Stimulated activated naive B cell treated with anti-CD40 and anti-IgM and Interleukin-4, amounts not matched to agents 10 μg/mL and 1 μg/mL and 100 μg/mL, for 72 hours (primary cell): ENCODE measurements at regions not wholly inside any gene's neighbourhood (a gene's known extent, or its start where the extent isn't known, plus 50 kb on each side); places are given as distances from the start of the nearest gene placed in this dataset.

Experiments
- ATAC-seq, 2 donors: fragments of 150-1000 bp; cut with Tn5 transposase; replicated peaks; 2 replicates each; pipeline ENCODE4 v1.10.0; 2021; ENCODE audit warnings: moderate library complexity in 1 of 2
- DNase-seq: peaks from one replicate; pipeline ENCODE4 v3.0.0; 2021
- H3K27ac Mint-ChIP-seq: one replicate; pipeline ENCODE4 v1.8.0; 2022; ENCODE audit warnings: mild to moderate bottlenecking, mixed read lengths
- H3K27me3 Mint-ChIP-seq, 2 donors: one replicate each; pipeline ENCODE4 v1.8.0; 2022; ENCODE audit warnings: mixed read lengths in 2 of 2
- H3K36me3 Mint-ChIP-seq, 2 donors: one replicate each; pipeline ENCODE4 v1.8.0; 2022; ENCODE audit warnings: mixed read lengths in 2 of 2, mild to moderate bottlenecking in 1 of 2
- H3K4me1 Mint-ChIP-seq, 2 donors: one replicate each; pipeline ENCODE4 v1.8.0; 2022; ENCODE audit warnings: mixed read lengths in 2 of 2, mild to moderate bottlenecking in 1 of 2
- H3K4me3 Mint-ChIP-seq, 2 donors: one replicate each; pipeline ENCODE4 v1.8.0; 2022; ENCODE audit warnings: mild to moderate bottlenecking in 2 of 2, mixed read lengths in 2 of 2, moderate library complexity in 1 of 2
- H3K9me3 Mint-ChIP-seq, 2 donors: one replicate each; pipeline ENCODE4 v1.8.0; 2022; ENCODE audit warnings: mixed read lengths in 2 of 2, mild to moderate bottlenecking in 1 of 2

DNA sequence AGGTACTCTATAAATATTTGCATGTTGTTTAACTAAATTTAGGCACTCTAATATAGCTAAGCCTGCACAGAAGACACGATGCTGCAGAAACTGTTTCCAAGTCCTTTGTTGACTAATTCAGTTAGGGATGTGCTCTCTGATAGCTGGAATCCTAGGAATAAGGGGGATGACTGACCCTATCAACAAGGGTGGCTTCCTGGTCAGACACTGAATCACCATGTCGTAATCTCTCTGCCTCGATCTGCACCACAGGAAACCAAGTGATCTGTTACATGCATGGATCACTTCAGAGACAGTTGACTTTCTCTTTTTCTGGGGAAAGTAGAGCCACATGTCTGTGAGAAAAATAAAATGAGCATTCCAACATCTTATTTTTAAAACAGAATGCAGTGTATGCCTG, 169.1 kb downstream of the GUCY2F start:
- no peaks in the 10 kb centered on the region for H3K4me1 Mint-ChIP-seq
- DNase-seq (no peak), ATAC-seq (no peak)
- no peaks in the 10 kb centered on the region for H3K36me3 Mint-ChIP-seq
- H3K27me3 Mint-ChIP-seq: no peaks in the 10 kb centered on the region
- H3K9me3 Mint-ChIP-seq: peaks cover 0 to 1% of the 10 kb centered on the region in 2 donors
- no peak overlapping the region for H3K27ac Mint-ChIP-seq
- H3K4me3 Mint-ChIP-seq: no peak overlapping the region

GRCh38 chrX:109310031-109310430, 171.9 kb downstream of the GUCY2F start:
- Mint-ChIP-seq H3K27me3 (no peaks in the 10 kb centered on the region), H3K4me3 (no peak overlapping the region), H3K9me3 (no peaks in the 10 kb centered on the region), H3K4me1 (no peaks in the 10 kb centered on the region), H3K27ac (no peak overlapping the region), H3K36me3 (no peaks in the 10 kb centered on the region)
- no peak for ATAC-seq
- DNase-seq: no peak

DNA sequence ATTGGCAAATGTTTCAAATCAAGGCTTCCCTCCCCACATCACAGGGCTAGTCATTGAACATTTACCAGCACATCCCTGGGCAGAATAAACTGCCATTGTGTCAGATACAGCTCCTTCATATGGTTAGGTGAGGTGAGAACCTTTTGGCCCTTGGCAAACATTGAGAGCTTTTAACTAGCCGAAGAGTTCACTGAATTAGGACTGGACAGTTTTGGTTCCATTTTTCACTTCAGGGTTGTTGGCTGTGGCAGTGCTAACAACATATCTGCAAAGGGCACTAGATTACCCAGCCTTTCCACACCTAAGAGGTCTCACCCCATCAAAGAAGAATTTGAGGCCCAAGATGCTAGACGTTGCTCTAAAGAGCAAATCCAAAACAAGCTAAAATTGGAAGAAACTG, 180.7 kb downstream of the GUCY2F start:
- DNase-seq (no peak), ATAC-seq (no peak)
- Mint-ChIP-seq H3K27me3 (peaks cover 0 to 8% of the 10 kb centered on the region in 2 donors), H3K36me3 (no peaks in the 10 kb centered on the region), H3K27ac (no peak overlapping the region), H3K4me3 (no peak overlapping the region), H3K4me1 (no peaks in the 10 kb centered on the region), H3K9me3 (no peaks in the 10 kb centered on the region)

GRCh38 chrX:109300415-109300814, 181.5 kb downstream of the GUCY2F start:
- H3K27ac Mint-ChIP-seq: no peak overlapping the region
- H3K36me3 Mint-ChIP-seq: no peaks in the 10 kb centered on the region
- H3K4me3 Mint-ChIP-seq: no peak overlapping the region
- ATAC-seq (no peak), DNase-seq (no peak)
- no peaks in the 10 kb centered on the region for H3K4me1 Mint-ChIP-seq
- H3K9me3 Mint-ChIP-seq: no peaks in the 10 kb centered on the region
- peaks cover 0 to 8% of the 10 kb centered on the region in 2 donors for H3K27me3 Mint-ChIP-seq

GRCh38 chrX:109299091-109299490, 182.8 kb downstream of the GUCY2F start:
- Mint-ChIP-seq H3K9me3 (no peaks in the 10 kb centered on the region), H3K36me3 (no peaks in the 10 kb centered on the region), H3K4me3 (no peak overlapping the region), H3K4me1 (no peaks in the 10 kb centered on the region), H3K27me3 (peaks cover 0 to 8% of the 10 kb centered on the region in 2 donors), H3K27ac (no peak overlapping the region)
- no peak for DNase-seq
- ATAC-seq: no peak

GRCh38 chrX:109294097-109294814, 187.6 kb downstream of the GUCY2F start:
- peaks cover 0 to 8% of the 10 kb centered on the region in 2 donors for H3K27me3 Mint-ChIP-seq
- ATAC-seq: no peak
- no peak overlapping the region for H3K4me3 Mint-ChIP-seq
- H3K36me3 Mint-ChIP-seq: no peaks in the 10 kb centered on the region
- H3K27ac Mint-ChIP-seq: no peak overlapping the region
- H3K9me3 Mint-ChIP-seq: no peaks in the 10 kb centered on the region
- H3K4me1 Mint-ChIP-seq: no peaks in the 10 kb centered on the region
- DNase-seq: no peak

DNA sequence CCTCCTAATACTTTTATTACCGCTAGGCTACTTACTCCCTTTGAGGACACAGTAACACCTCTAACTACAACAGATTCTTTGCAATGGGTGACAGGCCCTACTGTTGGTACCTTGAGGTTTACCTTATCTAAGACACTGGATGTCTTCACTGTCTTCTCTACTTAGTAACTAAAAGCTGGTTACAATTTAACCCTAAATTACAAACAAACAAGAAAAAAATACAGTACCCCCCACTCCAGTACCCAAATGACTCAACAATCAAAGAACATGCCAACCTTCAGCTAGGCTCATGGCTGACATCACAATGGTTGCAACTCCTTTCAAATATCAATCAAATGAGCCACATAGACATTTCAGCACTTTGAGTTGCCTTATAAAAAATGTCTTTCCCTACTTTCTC, 198.0 kb downstream of the GUCY2F start:
- Mint-ChIP-seq H3K27me3 (no peaks in the 10 kb centered on the region), H3K4me3 (no peak overlapping the region), H3K36me3 (no peaks in the 10 kb centered on the region), H3K4me1 (no peaks in the 10 kb centered on the region), H3K27ac (no peak overlapping the region), H3K9me3 (peaks cover 0 to 3% of the 10 kb centered on the region in 2 donors)
- no peak for DNase-seq
- ATAC-seq: no peak

DNA sequence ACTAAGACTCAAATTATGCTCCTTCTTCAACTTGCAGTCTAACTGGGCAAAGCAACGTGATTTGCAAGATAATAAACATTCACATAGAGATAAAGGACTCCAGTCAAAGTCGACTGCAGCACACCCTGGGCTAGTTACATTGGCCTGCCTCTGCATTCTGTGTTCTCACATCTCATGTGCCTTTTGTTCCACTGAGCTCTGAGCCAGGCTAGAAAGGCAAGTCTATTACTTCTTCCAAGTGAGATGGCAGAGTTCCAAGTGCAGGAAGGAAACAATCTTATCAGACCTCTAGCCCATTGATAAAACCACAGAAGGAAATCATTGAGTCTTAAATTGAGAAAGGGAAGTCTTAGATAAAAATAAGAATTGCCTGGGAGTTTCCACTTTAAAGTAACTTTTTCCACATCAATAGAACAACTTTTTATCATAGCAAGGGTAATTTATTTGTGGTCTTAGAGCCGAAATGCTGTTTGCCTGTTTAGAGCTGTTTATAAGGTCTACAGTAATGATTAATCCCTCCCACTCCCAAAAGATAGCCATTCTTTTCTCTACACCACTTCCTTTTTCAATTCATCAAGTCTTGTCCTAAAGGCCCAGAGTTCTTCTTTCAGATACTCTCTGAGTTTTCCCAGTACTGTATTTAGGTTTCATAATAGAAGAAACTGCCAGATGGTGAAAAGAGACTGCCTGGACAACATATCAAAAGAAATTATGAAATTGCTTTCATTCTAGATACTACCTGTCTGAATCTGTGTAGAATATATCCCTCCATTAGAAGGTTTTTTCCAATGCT, 200.2 kb downstream of the GUCY2F start:
- Mint-ChIP-seq H3K27me3 (no peaks in the 10 kb centered on the region), H3K36me3 (no peaks in the 10 kb centered on the region), H3K4me3 (no peak overlapping the region), H3K27ac (no peak overlapping the region), H3K9me3 (peaks cover 0 to 1% of the 10 kb centered on the region in 2 donors), H3K4me1 (no peaks in the 10 kb centered on the region)
- DNase-seq (no peak), ATAC-seq (no peak)

GRCh38 chrX:109274806-109275205, 207.1 kb downstream of the GUCY2F start:
- Mint-ChIP-seq H3K27me3 (peaks cover 0 to 5% of the 10 kb centered on the region in 2 donors), H3K36me3 (no peaks in the 10 kb centered on the region), H3K4me1 (peaks cover 0 to 7% of the 10 kb centered on the region in 2 donors), H3K4me3 (no peak overlapping the region), H3K9me3 (peaks cover 2 to 11% of the 10 kb centered on the region in 2 donors), H3K27ac (no peak overlapping the region)
- ATAC-seq (no peak), DNase-seq (no peak)

DNA sequence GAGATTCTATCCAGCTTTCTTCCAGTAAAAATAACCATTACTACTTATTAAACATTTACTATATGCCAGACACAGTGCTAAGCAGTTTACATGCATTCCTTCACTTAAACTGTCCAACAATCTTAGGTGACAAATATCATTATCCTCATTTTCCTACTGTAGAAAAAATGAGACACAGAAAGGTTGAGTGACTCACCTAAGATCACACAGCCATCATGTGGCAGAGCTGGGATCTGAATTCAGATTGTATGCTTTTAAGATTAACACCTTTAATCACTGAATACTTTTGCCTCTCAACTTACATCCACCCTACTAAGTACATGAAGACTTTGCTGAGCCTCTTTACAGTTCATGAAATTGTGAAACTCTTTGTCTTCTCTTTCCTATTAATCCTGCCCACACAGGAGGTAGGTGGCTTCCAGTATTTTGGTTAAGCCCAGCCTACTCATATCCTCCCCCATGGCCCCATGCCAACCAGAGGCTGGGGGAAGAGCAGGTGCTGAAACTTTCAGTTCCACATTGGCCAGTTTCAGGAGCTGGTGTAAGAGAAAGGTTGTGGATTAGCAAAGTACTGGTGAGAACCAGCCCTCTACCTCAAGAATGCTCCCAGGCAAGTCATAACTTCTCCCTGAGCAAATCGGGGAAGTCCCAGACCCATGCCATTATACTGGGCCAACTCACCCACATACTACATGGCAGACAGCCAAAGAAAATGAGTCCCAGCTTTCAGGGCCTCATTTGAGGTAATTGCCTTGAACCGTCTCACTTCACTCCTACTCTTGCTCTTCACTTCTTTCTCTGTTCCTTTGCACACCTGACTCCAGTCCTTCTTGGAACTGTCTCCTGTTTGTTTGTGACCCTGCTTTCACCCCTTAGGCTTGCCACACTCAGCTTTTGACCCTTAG, 211.1 kb downstream of the GUCY2F start:
- H3K4me1 Mint-ChIP-seq: peaks cover 0 to 7% of the 10 kb centered on the region in 2 donors
- ATAC-seq: peak; percentile 98 to 99
- H3K36me3 Mint-ChIP-seq: no peaks in the 10 kb centered on the region
- DNase-seq: peak; percentile 78
- H3K4me3 Mint-ChIP-seq: peak overlapping the region in 1 of 2 donors; percentile 7
- H3K9me3 Mint-ChIP-seq: peaks cover 4 to 8% of the 10 kb centered on the region in 2 donors
- H3K27me3 Mint-ChIP-seq: peaks cover 0 to 11% of the 10 kb centered on the region in 2 donors
- no peak overlapping the region for H3K27ac Mint-ChIP-seq

DNA sequence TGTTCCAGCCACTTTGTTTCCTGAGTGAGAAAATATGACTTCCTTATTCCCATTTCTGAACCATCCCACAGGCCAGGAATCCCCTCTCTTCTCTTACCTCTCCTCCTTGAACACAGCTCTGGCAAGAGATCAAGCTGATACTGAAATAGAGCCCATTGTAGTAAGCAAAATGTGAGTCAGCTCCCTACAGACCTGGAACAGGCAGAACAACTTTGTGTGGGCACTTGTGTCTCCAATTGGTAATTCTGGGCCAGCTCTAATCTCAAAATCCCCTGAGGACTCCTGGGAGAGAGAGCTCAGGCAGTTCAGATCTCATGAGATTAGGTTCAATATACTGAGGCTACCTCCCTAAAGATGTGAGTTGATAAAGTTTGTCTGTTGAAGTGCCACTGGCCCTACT, 213.5 kb downstream of the GUCY2F start:
- no peak for ATAC-seq
- Mint-ChIP-seq H3K27me3 (peaks cover 0 to 14% of the 10 kb centered on the region in 2 donors), H3K36me3 (no peaks in the 10 kb centered on the region), H3K27ac (no peak overlapping the region), H3K4me3 (no peak overlapping the region), H3K9me3 (peaks cover 6 to 8% of the 10 kb centered on the region in 2 donors), H3K4me1 (peaks cover 0 to 7% of the 10 kb centered on the region in 2 donors)
- no peak for DNase-seq

DNA sequence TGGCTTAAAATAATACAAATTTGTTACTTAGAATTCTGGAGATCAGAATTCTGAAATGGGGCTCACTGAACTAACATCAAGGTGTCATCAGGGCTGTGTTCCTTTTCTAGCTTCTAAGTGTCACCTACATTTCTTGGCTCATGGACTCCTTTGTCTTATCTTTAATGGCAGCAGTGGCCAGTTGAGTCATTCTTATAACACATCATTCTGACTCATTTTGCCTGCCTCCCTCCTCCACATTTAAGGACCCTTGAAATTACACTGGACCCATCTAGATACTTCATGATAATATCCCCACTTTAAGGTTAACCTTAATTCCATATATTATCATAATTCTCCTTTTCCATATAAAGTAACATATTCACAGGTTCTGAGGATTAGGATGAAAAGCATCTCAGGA, 215.9 kb downstream of the GUCY2F start:
- peaks cover 6 to 14% of the 10 kb centered on the region in 2 donors for H3K9me3 Mint-ChIP-seq
- ATAC-seq (no peak), DNase-seq (no peak)
- H3K4me3 Mint-ChIP-seq: no peak overlapping the region
- H3K4me1 Mint-ChIP-seq: peaks cover 0 to under 1% of the 10 kb centered on the region in 2 donors
- H3K27ac Mint-ChIP-seq: no peak overlapping the region
- no peaks in the 10 kb centered on the region for H3K36me3 Mint-ChIP-seq
- H3K27me3 Mint-ChIP-seq: peaks cover 0 to 14% of the 10 kb centered on the region in 2 donors

- ATAC-seq: no peak
- DNase-seq: no peak
- H3K27me3 Mint-ChIP-seq: peaks cover 0 to 10% of the 10 kb centered on the region in 2 donors
- H3K4me3 Mint-ChIP-seq: no peak overlapping the region
- no peaks in the 10 kb centered on the region for H3K4me1 Mint-ChIP-seq
- peaks cover 4 to 6% of the 10 kb centered on the region in 2 donors for H3K9me3 Mint-ChIP-seq
- H3K36me3 Mint-ChIP-seq: no peaks in the 10 kb centered on the region
- no peak overlapping the region for H3K27ac Mint-ChIP-seq
Measured at GRCh38 chrX:109264878-109265277, 217.0 kb downstream of the GUCY2F start.

DNA sequence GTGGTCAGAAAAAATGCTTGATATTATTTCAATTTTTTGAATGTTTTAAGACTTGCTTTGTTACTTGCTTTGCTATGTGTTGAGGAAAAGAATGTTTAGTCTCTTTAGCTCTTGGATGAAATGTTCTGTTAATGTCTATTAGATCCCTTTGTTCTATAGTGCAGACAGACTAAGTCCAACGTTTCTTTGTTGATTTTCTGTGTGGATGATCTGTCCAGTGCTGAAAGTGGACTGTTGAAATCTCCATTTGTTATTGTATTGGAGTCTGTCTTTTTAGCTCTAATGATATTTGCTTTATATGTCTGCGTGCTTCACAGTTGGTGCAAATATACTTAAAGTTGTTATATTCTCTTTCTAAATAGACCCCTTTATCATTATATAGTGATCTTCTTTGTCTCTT, 220.6 kb downstream of the GUCY2F start:
- ATAC-seq: no peak
- no peak for DNase-seq
- no peaks in the 10 kb centered on the region for H3K36me3 Mint-ChIP-seq
- H3K27me3 Mint-ChIP-seq: peaks cover 0 to 4% of the 10 kb centered on the region in 2 donors
- no peak overlapping the region for H3K27ac Mint-ChIP-seq
- H3K9me3 Mint-ChIP-seq: peaks cover 4 to 6% of the 10 kb centered on the region in 2 donors
- no peaks in the 10 kb centered on the region for H3K4me1 Mint-ChIP-seq
- no peak overlapping the region for H3K4me3 Mint-ChIP-seq
